Activated CD8-positive, alpha-beta memory T cell treated with anti-CD3 and anti-CD28 coated beads for 1 hour (primary cell): ENCODE measurements at regions not wholly inside any gene's neighbourhood (a gene's known extent, or its start where the extent isn't known, plus 50 kb on each side); places are given as distances from the start of the nearest gene placed in this dataset.

Experiments
- DNase-seq, 2 donors: peaks; one replicate each; pipeline ENCODE4 v3.0.0-alpha.2; 2020; ENCODE audit warnings: low read depth in 1 of 2; ENCODE audit errors: extremely low read depth in 1 of 2

GRCh38 chr1:83015163-83015562 is 983.8 kb downstream of the TTLL7 start:
- DNase-seq, result no peak

DNA sequence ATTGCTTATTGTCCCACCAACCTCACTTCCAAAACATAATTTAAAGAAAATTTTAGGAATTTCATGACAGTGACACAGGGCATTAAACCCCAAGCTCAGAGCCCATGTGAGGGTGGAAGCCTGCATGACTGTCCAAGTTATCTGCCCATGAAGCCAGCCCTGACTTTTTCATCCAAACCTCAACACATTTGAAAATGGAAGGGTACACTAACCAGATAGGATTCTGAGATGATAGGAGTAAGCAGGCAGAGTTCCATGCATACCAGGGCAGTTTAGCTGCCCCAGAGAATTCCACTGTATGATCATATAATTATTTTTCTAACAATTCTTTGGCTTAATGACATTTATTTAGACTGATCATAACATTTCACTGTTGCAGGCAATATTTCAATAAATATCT is 986.0 kb downstream of the TTLL7 start:
- no peak for DNase-seq

DNA sequence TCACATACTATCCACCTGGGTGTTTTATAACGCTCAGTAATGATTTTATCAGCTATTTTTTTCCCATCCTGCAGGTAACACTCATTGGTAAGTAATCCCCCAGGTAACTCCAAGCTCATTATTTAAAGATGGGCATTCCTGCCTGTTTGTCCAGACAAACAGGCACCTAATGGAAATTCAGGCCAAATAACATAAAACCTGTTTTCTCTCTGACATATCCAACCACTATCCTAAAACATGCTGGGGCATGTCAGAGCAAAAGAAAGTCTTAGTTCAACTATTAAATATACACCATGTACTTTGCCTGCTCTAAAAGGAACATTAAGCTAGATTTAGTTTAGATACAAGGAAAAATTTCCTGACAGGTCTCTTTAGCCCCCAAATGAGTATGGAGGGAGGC is 987.7 kb downstream of the TTLL7 start:
- DNase-seq, result no peak

DNA sequence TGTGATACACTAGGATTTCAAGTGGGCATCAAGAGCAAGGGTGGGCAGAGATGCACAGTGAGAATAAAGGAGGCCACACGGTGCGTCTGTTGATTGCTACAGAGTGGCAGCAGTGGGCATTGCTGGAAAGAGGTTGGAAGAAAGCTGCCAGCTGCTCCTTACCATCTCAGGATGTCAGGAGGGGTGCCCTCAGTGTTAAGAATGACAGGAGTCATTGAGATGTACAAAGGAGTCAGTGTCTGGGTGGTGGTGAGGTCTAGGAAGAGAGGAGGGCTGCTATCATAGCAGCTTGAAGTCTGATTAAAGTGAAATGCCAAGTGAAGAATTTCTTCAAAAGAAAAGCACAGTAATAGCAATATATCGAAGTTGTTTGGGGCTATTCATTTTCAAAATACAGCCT is 992.7 kb downstream of the TTLL7 start:
- DNase-seq, result no peak

DNA sequence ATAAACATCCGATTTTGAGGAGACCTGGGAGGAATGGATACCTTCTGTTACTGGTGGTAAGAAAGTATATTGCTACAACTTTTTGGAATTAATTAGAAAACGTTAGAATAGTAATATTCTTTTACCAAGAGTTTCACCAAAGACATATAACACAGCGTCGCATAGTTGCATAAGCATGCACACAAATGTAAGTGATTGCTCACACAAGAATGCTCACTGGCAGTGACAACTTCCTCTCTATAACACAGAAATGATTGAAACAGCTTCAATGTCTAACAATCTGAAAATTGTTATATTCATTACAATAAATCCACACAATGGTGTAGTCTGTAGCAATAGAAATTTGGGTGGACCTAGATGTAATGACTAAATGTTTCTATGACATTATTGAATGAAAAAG is 998.6 kb downstream of the TTLL7 start:
- no peak for DNase-seq

DNA sequence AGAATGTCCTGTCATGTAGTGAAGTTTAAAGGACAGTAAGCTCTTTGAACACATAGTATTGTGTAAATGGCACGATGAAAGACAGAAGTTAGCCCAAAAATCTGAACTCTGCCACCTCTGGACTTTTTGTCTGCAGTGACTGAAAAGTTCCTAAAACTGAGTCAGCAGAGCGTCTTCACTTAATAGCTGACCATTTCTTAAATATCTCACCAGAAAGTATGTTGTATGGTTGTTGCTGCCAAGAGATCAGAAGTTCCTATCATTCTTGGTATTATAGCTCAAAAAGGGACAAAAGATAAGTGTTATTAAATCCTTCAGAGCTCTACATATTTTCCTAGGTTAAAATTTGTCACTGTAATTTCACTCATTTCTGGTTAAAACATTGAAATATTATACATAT is 1003.0 kb downstream of the TTLL7 start:
- DNase-seq, result no peak

DNA sequence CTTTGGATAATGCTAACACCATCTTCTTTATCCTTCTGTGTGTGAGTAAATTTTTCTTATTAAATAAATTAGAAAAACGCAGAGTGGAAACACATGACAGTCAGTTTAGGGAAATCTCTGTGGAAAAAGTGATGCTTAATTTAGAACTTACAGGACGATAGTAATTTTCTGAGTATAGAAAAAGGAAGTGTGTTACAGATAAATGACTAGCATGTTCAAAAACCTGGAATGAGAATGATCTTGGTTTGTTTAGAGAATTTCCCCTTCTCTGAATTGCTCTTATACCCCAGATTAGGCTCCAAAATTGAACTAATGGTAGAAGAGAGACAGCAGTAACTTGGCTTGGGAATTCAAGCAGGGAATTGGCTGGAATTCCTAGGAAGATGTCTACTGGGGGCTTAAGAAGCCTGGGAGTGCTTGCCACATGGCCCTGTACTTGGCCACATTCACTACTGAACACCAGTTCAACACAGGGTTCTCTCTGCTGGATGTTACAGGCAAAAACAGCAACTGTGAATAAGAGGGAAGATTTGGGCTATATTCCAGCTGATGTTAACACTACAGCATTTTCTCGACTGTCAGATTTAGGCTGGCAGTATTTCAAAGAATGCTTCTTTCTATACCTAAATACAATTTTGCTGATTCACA is 1004.2 kb downstream of the TTLL7 start:
- no peak for DNase-seq

DNA sequence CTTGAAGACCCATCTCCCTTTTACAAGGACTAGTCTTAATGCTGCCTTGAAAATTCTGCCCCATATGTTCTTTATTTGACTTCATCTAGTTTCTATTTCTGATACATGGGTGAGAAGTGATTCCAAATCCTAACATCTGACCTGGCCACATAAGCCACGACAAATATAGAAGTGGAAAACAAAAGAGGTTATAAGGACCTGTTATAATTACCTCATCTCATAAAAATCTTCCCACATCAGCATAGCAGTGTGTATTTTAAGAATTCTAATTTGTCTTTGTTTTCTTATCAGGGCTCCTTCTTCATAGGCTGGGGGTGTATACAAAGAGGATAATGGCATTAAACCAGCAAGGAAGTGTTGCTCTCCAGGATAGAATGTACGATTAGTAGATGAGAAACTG is 1007.4 kb downstream of the TTLL7 start:
- no peak for DNase-seq

- DNase-seq, result no peak
Measured at GRCh38 chr1:82979593-82980236, 1019.2 kb downstream of the TTLL7 start.

DNA sequence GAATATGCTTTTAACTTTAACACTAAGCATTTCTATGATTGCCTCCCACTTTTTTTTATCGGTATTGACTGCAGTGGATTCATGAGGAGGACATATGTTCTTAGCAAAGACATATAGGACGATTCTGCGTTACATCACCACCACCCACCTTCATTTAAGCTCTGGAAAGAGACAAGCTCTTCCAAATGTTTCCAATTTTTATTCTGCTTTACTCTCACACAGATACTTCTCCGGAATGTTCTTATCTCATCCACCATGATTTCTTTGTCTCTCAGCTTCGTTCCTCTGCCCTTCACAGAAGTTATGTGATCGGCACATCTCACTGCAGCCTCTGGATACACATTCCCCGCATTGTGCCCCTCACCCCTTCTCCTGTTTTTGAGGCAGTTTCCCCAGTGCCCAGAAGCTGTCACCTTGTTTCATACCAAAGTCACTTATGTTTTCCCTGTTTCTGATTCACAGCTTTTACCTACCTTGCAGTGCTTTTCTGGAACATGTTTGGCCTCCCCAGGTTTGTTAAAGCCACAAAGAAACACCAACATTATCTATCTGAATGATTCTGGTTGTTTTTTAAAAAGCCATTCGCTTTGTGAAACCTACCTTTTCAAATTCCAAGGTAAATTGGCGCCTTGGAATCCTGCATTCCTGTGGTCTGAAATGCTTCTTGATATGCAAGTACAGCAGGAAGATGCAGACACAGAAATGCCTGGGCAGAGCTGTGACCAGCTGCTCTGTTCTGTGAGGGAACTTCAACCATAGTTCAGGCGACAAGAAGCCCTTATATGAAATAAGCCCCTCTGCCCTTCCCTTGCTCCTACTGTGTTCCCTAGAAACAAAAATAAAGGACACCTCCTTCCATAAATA is 1020.2 kb downstream of the TTLL7 start:
- no peak for DNase-seq

- no peak for DNase-seq
Measured at GRCh38 chr1:82972841-82973553, 1025.9 kb downstream of the TTLL7 start.

- no peak for DNase-seq
Measured at GRCh38 chr1:82969340-82969739, 1029.6 kb downstream of the TTLL7 start.

DNA sequence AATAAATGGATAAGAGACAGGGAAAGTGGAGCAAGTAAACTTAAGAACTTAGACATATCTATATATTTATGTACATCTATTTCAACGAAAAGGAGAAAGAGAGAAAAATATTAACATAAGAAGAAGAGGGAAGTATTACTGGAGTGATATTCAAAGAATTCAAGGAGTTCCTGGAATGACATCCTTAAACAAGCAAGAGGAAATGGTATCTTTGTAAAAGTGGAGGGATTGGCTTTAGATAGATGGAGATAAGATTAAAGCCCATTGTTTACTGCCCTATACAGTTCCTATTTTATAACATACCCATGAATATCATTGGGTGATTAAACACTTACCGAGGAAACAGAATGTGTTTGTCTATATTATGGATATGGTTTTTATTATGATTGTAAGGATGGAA is 1036.3 kb downstream of the TTLL7 start:
- no peak for DNase-seq

GRCh38 chr1:82950606-82951200 is 1048.2 kb downstream of the TTLL7 start:
- DNase-seq, result no peak

DNA sequence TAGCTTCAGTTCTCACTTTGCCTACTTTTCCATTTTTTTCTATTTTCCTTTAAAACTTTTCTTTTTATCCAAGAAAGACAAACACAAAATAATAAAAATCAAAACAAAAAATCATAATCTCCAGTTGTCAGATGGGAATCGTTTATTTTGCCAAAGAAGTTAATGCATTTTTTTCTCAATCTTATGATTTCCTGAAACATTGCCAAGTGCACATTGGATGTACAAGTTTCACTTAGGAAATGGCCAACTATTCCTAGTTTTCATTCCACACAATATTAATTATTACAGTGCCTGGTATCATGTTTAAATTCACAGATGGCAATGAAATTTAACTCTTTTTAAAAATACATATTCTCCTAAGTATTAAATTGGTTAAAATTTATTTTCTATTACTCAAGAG is 1050.5 kb downstream of the TTLL7 start:
- no peak for DNase-seq

DNA sequence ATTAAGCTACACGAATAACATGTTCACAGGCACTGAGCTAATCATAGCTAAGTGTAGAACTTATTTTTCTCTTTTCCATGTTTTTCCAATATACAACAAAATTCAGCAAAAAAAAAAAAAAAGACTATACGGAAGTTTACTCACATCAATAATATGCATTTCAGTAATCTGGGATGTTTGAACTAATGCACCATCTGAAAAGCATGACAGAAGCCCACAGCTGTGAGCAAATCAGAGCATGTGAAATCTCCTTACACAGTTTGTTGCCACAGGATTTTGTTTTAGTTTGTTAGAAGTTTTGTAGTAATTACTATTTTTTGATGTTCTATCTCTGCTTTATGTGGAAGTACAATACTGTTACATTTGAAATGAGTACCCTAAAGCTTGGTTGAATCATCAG is 1051.7 kb downstream of the TTLL7 start:
- no peak for DNase-seq

DNA sequence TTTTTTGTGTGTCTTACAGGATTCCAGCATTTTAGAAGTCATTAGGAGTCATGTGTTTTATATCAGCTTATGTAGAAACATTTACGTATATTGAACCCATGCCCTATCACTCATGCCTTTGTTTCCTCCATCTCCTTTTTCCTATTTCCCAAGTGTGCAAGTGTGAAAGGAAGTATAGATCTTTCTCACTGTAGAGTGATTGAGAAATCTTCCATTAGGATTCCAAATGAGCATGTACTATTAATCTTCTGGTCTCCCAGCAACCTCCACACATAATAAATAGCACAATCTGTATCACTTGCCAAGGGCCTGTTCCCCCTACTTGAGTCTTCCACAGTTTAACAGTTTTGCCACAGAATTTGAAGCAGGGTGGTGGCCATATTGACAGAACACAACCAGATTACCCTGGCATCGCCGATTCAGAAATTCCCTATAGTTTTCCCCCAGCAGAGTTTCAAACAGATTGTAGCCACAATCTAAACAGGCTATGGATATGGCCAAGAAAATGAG is 1052.8 kb downstream of the TTLL7 start:
- DNase-seq, result no peak

DNA sequence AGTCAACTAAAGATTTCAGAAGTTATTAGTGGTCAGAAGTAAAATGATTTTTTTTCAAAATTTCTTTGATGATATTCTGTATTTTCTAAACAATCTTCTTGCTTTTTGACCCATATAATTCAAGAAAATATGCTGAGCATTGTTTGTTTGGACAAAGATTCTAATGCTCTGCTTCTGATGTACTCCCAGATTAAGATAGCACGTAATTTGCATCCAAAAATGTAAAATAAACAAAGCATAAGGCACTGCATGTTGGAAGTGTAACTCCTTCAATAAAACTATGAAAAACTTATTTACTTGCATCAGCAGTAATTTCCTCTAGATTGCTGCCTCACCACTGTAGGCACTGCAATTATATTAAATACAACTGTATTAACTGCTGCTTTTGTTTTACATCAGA is 1054.1 kb downstream of the TTLL7 start:
- no peak for DNase-seq

DNA sequence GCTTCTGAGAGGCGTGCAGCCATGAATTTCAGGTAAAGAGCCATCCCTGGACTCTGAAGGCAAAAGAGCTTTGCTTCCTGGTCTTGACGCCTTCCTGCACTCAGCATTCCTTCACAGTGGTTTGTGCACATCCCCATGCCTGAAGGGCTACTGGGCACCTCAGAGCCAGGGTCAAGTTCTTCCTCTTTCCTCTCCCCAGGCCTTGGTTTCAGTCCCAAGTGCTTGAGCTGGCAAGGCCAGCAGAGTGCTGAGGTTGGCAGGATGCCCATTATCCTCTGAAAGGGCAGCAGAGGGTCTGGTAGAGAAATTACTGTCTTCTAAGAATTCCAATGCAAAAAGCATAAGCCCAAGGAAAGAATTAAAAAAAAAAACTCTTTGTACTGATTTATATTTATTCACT is 1064.9 kb downstream of the TTLL7 start:
- no peak for DNase-seq

DNA sequence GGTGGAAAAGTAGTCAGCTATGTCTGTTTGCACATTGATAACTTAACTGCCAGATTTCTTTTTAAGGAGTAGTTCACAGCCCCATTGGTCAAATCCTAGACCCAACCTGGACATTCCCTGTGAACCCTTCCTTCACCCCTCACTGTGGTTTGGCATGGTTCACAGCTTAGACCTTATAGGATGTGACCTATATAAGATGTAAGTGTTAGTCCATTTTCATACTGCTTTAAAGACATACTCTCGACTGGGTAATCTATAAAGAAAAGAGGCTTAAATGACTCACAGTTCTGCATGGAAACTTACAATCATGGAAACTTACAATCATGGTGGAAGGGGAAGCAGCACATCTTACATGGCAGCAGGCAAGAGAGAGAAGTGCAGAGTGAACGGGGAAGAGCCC is 1066.2 kb downstream of the TTLL7 start:
- no peak for DNase-seq

- DNase-seq, result no peak
Measured at GRCh38 chr1:82932207-82932606, 1066.7 kb downstream of the TTLL7 start.
